Sigmoid colon (tissue), 6 donors: ENCODE measurements at regions not wholly inside any gene's neighbourhood (a gene's known extent, or its start where the extent isn't known, plus 50 kb on each side); places are given as distances from the start of the nearest gene placed in this dataset.
"Not testable (repeated sequence)": the region's sequence is repeated elsewhere in the genome, so short reads cannot be mapped to it uniquely, and the experiment has no call there.

Source experiments
- DNase-seq: peaks from one replicate; pipeline ENCODE4 v3.0.0-alpha.2; 2019
- H3K27ac ChIP-seq, 4 donors: fragments of 200-600 bp; sonication (generic); one replicate each; pipeline ENCODE4 v1.5.1; 2016 to 2019; ENCODE audit warnings: mild to moderate bottlenecking in 1 of 4
- H3K27me3 ChIP-seq, 3 donors: fragments of 200-600 bp; sonication (generic); one replicate each; pipeline ENCODE4 v1.5.1; 2019; ENCODE audit warnings: mild to moderate bottlenecking in 1 of 3
- H3K36me3 ChIP-seq, 4 donors: fragments of 200-600 bp; sonication (generic); one replicate each; pipeline ENCODE4 v1.5.1; 2016 to 2019
- H3K4me1 ChIP-seq, 4 donors: fragments of 200-600 bp; sonication (generic); one replicate each; pipeline ENCODE4 v1.5.1; 2017 to 2019
- H3K4me3 ChIP-seq, 4 donors: fragments of 200-600 bp; sonication (generic); one replicate each; pipeline ENCODE4 v1.5.1; 2017 to 2019; ENCODE audit warnings: mild to moderate bottlenecking in 2 of 4, moderate library complexity in 1 of 4
- H3K9me3 ChIP-seq, 4 donors: fragments of 200-600 bp in 3 of 4; sonication (generic) in 3 of 4; one replicate each; pipeline versions ENCODE4 v1.5.1 to v1.6.1; 2013 to 2019
- EP300 ChIP-seq, 4 donors: sonication (generic); formaldehyde crosslinking; IDR thresholded peaks; one replicate each; pipeline ENCODE4 v1.6.1; 2017; ENCODE audit warnings: antibody characterized with exemption in 4 of 4
- POLR2A ChIP-seq, 2 donors: fragments of 450-650 bp; IDR thresholded peaks; one replicate each; pipeline ENCODE4 v1.6.1; 2016; ENCODE audit warnings: antibody characterized with exemption in 2 of 2, mild to moderate bottlenecking in 2 of 2, moderate library complexity in 2 of 2
- POLR2AphosphoS5 ChIP-seq, 4 donors: sonication (generic); formaldehyde crosslinking; IDR thresholded peaks; one replicate each; pipeline ENCODE4 v1.6.1; 2017; ENCODE audit warnings: antibody characterized with exemption in 4 of 4
- WGBS, 2 donors: extraction: QIAGEN DNeasy Blood & Tissue Kit; methylation state at CpG; one replicate each; pipeline ENCODE4 v1.1.7; 2013; 5-methylcytosine and 5-hydroxymethylcytosine counted together
- intact Hi-C: fragments of 100-400 bp; cut with DNase I; formaldehyde crosslinking; loops from one replicate; pipeline ENCODE4 v1.15.1; 2023
- TF ChIP-seq, protein P1 (sequence below), 4 experiments: fragments of 450-650 bp in 3 of 4; fragments of 200-600 bp in 1 of 4; IDR thresholded peaks; one replicate each; pipeline ENCODE4 v1.5.1; 2016 to 2019; ENCODE audit warnings: antibody characterized with exemption in 4 of 4, mild to moderate bottlenecking in 3 of 4, moderate library complexity in 2 of 4
- donor health status: healthy with polysubstance abuse.
- donor health status: healthy.

GRCh38 chr2:234363647-234364294 lies 133.1 kb downstream of the ARL4C start:
- no peak for TF ChIP-seq POLR2A (IDR thresholded peaks at IDR 0.05)
- TF ChIP-seq, protein P1, sequence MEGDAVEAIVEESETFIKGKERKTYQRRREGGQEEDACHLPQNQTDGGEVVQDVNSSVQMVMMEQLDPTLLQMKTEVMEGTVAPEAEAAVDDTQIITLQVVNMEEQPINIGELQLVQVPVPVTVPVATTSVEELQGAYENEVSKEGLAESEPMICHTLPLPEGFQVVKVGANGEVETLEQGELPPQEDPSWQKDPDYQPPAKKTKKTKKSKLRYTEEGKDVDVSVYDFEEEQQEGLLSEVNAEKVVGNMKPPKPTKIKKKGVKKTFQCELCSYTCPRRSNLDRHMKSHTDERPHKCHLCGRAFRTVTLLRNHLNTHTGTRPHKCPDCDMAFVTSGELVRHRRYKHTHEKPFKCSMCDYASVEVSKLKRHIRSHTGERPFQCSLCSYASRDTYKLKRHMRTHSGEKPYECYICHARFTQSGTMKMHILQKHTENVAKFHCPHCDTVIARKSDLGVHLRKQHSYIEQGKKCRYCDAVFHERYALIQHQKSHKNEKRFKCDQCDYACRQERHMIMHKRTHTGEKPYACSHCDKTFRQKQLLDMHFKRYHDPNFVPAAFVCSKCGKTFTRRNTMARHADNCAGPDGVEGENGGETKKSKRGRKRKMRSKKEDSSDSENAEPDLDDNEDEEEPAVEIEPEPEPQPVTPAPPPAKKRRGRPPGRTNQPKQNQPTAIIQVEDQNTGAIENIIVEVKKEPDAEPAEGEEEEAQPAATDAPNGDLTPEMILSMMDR (IDR thresholded peaks at IDR 0.05) = no peak
- TF ChIP-seq EP300 (IDR thresholded peaks at IDR 0.05) = no peak
- no peak for TF ChIP-seq POLR2AphosphoS5 (IDR thresholded peaks at IDR 0.05)
- Histone ChIP-seq H3K9me3 (no peaks in the 10 kb centered on the region), H3K4me3 (no peak overlapping the region), H3K4me1 (peaks cover 0 to 39% (median 35%) of the 10 kb centered on the region in 4 donors), H3K36me3 (no peaks in the 10 kb centered on the region), H3K27me3 (no peaks in the 10 kb centered on the region), H3K27ac (no peak overlapping the region)
- DNase-seq = no peak
- 68 to 81% methylated on average over 10 of the region's 10 CpGs for WGBS, 2 donors
- intact Hi-C loops = no loop called here

DNA sequence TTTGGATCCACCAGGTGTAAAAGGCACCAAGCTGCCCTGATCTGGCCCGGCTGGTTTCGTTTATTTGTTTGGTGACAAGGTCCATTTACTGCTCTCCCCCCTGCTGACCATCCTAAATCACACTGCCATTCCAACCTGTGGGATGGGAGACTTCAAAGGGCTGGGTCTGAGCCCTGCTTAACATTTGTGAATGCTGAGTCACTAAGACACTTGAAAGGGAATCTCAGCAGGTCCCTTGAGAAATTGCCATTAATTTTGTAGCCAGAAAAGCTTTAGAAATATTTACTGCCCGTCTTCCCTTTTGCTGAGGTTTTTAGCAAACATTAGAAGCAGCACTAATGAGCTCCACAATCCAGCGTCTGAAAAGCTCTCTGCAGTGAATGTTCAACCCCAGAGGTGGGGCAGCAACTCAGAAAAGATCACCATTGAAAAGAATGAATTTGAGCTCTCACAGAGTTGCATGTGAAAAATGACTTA lies 133.8 kb downstream of the ARL4C start:
- Histone ChIP-seq H3K36me3 (no peaks in the 10 kb centered on the region), H3K4me3 (no peak overlapping the region), H3K27ac (no peak overlapping the region), H3K4me1 (peaks cover 0 to 32% (median 27%) of the 10 kb centered on the region in 4 donors), H3K27me3 (no peaks in the 10 kb centered on the region), H3K9me3 (no peaks in the 10 kb centered on the region)
- TF ChIP-seq, protein P1 (IDR thresholded peaks at IDR 0.05) = no peak
- peak in 1 of 4 donors; percentile 35 for TF ChIP-seq POLR2AphosphoS5 (IDR thresholded peaks at IDR 0.05)
- WGBS, 2 donors = 12 to 39% methylated on average over 4 of the region's 4 CpGs
- intact Hi-C loops = no loop called here
- DNase-seq = no peak

GRCh38 chr2:234360313-234360975 lies 136.4 kb downstream of the ARL4C start:
- H3K4me3 ChIP-seq, DNase-seq, H3K27me3 ChIP-seq, H3K9me3 ChIP-seq, H3K27ac ChIP-seq, H3K36me3 ChIP-seq, intact Hi-C loops: not testable (repeated sequence)
- H3K4me1 ChIP-seq = peaks cover 0 to 16% (median 13%) of the 10 kb centered on the region in 4 donors

GRCh38 chr2:234357666-234358065 lies 139.2 kb downstream of the ARL4C start:
- Histone ChIP-seq H3K9me3 (no peaks in the 10 kb centered on the region), H3K27me3 (no peaks in the 10 kb centered on the region), H3K4me3 (no peak overlapping the region), H3K4me1 (peaks cover 0 to 1% (median under 1%) of the 10 kb centered on the region in 4 donors), H3K27ac (no peak overlapping the region), H3K36me3 (no peaks in the 10 kb centered on the region)
- TF ChIP-seq POLR2AphosphoS5 (IDR thresholded peaks at IDR 0.05) = no peak
- TF ChIP-seq POLR2A (IDR thresholded peaks at IDR 0.05) = no peak
- TF ChIP-seq EP300 (IDR thresholded peaks at IDR 0.05) = no peak
- TF ChIP-seq, protein P1 (IDR thresholded peaks at IDR 0.05) = no peak
- DNase-seq = no peak
- WGBS, 2 donors = 79 to 85% methylated on average over 2 to 3 of the region's 3 CpGs
- intact Hi-C loops = no loop called here

- no peak for DNase-seq
- intact Hi-C loops = no loop called here
- TF ChIP-seq EP300 (IDR thresholded peaks at IDR 0.05) = no peak
- TF ChIP-seq, protein P1 (IDR thresholded peaks at IDR 0.05) = no peak
- no peak for TF ChIP-seq POLR2AphosphoS5 (IDR thresholded peaks at IDR 0.05)
- TF ChIP-seq POLR2A (IDR thresholded peaks at IDR 0.05) = no peak
- WGBS, 2 donors = 68 to 74% methylated on average over 6 of the region's 6 CpGs
- Histone ChIP-seq H3K9me3 (no peaks in the 10 kb centered on the region), H3K27me3 (no peaks in the 10 kb centered on the region), H3K36me3 (no peaks in the 10 kb centered on the region), H3K4me3 (no peak overlapping the region), H3K27ac (no peak overlapping the region), H3K4me1 (no peaks in the 10 kb centered on the region)
These were observed 141.0 kb downstream of the ARL4C start for GRCh38 chr2:234355808-234356365.
